SK-N-SH (cell line): ENCODE measurements at regions not wholly inside any gene's neighbourhood (a gene's known extent, or its start where the extent isn't known, plus 50 kb on each side); places are given as distances from the start of the nearest gene placed in this dataset.

Experiments
- CHD2 ChIP-seq: fragments of 150-350 bp; IDR thresholded peaks from 2 replicates; pipeline ENCODE4 v1.6.1; 2018; ENCODE audit warnings: low read length; ENCODE audit not compliant: partially characterized antibody
- FOXJ3 ChIP-seq: sonication (generic); formaldehyde crosslinking; IDR thresholded peaks from 2 replicates; pipeline ENCODE4 v1.5.1; 2020; ENCODE audit warnings: mild to moderate bottlenecking, missing genetic modification reagents
- NFIC ChIP-seq: IDR thresholded peaks from 2 replicates; pipeline ENCODE4 v1.4.0; 2012; ENCODE audit warnings: borderline replicate concordance
- POLR2AphosphoS5 ChIP-seq: IDR thresholded peaks from 2 replicates; pipeline ENCODE4 v1.6.1; 2012; ENCODE audit warnings: low read depth, low read length
- RCOR1 ChIP-seq: fragments of 150-350 bp; IDR thresholded peaks from 2 replicates; pipeline ENCODE4 v1.6.1; 2017; ENCODE audit warnings: antibody characterized with exemption, low read length
- RFX5 ChIP-seq: IDR thresholded peaks from 2 replicates; pipeline ENCODE4 v1.6.1; 2012; ENCODE audit warnings: mild to moderate bottlenecking, improper control_type of control experiment, low read length
- SIN3A ChIP-seq: IDR thresholded peaks from 2 replicates; pipeline ENCODE4 v1.6.1; 2012; ENCODE audit warnings: low read depth, mild to moderate bottlenecking, low read length, moderate library complexity, borderline replicate concordance
- TAF1 ChIP-seq: IDR thresholded peaks from 2 replicates; pipeline ENCODE4 v1.6.1; 2012; ENCODE audit warnings: low read depth, mild to moderate bottlenecking, low read length, moderate library complexity, borderline replicate concordance
- TF ChIP-seq, protein P1 (sequence below): IDR thresholded peaks from 2 replicates; pipeline ENCODE4 v1.6.1; 2012; ENCODE audit warnings: mild to moderate bottlenecking, low read depth, low read length, moderate library complexity
- TF ChIP-seq, protein P2 (sequence below): fragments of 200-600 bp; sonication (generic); IDR thresholded peaks from 2 replicates; pipeline ENCODE4 v1.6.1; 2017; ENCODE audit warnings: antibody characterized with exemption, mild to moderate bottlenecking, moderate library complexity
- TF ChIP-seq, protein P3 (sequence below): IDR thresholded peaks from 2 replicates; pipeline ENCODE4 v1.4.0; 2012; ENCODE audit warnings: low read depth, borderline replicate concordance

DNA sequence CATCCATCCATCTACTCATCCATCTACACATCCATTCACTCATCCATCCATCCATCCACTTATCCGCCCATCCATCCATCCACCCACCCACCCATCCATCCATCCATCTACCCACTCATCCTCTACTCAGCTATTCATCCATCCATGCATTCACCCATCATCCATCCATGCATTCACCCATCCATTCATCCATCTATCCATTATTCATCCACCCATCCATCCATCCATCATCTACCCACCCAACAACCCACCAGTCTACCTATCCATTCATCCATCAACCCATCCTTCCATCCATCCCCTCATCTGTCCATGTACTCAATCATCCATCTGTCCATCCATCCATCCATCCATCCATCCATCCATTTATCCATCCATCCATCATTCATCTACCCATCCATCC is 972.7 kb downstream of the BRD1 start:
- TF ChIP-seq TAF1 (no peak), POLR2AphosphoS5 (no peak), RFX5 (no peak), RCOR1 (no peak), FOXJ3 (CRISPR knock-in tag) (no peak), SIN3A (no peak), CHD2 (no peak), NFIC (no peak)
- TF ChIP-seq, protein P1, sequence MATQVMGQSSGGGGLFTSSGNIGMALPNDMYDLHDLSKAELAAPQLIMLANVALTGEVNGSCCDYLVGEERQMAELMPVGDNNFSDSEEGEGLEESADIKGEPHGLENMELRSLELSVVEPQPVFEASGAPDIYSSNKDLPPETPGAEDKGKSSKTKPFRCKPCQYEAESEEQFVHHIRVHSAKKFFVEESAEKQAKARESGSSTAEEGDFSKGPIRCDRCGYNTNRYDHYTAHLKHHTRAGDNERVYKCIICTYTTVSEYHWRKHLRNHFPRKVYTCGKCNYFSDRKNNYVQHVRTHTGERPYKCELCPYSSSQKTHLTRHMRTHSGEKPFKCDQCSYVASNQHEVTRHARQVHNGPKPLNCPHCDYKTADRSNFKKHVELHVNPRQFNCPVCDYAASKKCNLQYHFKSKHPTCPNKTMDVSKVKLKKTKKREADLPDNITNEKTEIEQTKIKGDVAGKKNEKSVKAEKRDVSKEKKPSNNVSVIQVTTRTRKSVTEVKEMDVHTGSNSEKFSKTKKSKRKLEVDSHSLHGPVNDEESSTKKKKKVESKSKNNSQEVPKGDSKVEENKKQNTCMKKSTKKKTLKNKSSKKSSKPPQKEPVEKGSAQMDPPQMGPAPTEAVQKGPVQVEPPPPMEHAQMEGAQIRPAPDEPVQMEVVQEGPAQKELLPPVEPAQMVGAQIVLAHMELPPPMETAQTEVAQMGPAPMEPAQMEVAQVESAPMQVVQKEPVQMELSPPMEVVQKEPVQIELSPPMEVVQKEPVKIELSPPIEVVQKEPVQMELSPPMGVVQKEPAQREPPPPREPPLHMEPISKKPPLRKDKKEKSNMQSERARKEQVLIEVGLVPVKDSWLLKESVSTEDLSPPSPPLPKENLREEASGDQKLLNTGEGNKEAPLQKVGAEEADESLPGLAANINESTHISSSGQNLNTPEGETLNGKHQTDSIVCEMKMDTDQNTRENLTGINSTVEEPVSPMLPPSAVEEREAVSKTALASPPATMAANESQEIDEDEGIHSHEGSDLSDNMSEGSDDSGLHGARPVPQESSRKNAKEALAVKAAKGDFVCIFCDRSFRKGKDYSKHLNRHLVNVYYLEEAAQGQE: no peak
- TF ChIP-seq, protein P2, sequence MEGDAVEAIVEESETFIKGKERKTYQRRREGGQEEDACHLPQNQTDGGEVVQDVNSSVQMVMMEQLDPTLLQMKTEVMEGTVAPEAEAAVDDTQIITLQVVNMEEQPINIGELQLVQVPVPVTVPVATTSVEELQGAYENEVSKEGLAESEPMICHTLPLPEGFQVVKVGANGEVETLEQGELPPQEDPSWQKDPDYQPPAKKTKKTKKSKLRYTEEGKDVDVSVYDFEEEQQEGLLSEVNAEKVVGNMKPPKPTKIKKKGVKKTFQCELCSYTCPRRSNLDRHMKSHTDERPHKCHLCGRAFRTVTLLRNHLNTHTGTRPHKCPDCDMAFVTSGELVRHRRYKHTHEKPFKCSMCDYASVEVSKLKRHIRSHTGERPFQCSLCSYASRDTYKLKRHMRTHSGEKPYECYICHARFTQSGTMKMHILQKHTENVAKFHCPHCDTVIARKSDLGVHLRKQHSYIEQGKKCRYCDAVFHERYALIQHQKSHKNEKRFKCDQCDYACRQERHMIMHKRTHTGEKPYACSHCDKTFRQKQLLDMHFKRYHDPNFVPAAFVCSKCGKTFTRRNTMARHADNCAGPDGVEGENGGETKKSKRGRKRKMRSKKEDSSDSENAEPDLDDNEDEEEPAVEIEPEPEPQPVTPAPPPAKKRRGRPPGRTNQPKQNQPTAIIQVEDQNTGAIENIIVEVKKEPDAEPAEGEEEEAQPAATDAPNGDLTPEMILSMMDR: no peak
- TF ChIP-seq, protein P3, sequence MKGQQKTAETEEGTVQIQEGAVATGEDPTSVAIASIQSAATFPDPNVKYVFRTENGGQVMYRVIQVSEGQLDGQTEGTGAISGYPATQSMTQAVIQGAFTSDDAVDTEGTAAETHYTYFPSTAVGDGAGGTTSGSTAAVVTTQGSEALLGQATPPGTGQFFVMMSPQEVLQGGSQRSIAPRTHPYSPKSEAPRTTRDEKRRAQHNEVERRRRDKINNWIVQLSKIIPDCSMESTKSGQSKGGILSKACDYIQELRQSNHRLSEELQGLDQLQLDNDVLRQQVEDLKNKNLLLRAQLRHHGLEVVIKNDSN: no peak
